Gastroesophageal sphincter (tissue), 4 donors: ENCODE measurements at regions not wholly inside any gene's neighbourhood (a gene's known extent, or its start where the extent isn't known, plus 50 kb on each side); places are given as distances from the start of the nearest gene placed in this dataset.

Source experiments
- ATAC-seq: fragments of 150-250 bp; one replicate; pipeline ENCODE4 v1.9.1; 2016; ENCODE audit warnings: mild to moderate bottlenecking, moderate library complexity
- H3K27ac ChIP-seq, 4 donors: fragments of 200-600 bp; sonication (generic) in 3 of 4; 1 replicate in 3 of 4; 2 replicates in 1 of 4; pipeline ENCODE4 v1.5.1; 2016 to 2019
- H3K27me3 ChIP-seq: fragments of 200-600 bp; sonication (generic); one replicate; pipeline ENCODE4 v1.5.1; 2019
- H3K36me3 ChIP-seq, 2 donors: fragments of 200-600 bp; sonication (generic); one replicate each; pipeline ENCODE4 v1.5.1; 2019; ENCODE audit warnings: control low read depth in 1 of 2
- H3K4me1 ChIP-seq, 3 donors: fragments of 200-600 bp; sonication (generic); 1 replicate in 2 of 3; 2 replicates in 1 of 3; pipeline ENCODE4 v1.5.1; 2016 to 2019; ENCODE audit warnings: control low read depth in 2 of 3
- H3K4me3 ChIP-seq, 2 donors: fragments of 200-600 bp; sonication (generic); one replicate each; pipeline ENCODE4 v1.5.1; 2019; ENCODE audit warnings: mild to moderate bottlenecking in 1 of 2, moderate library complexity in 1 of 2
- H3K9me3 ChIP-seq, 3 donors: fragments of 200-600 bp; sonication (generic); one replicate each; pipeline ENCODE4 v1.5.1; 2017 to 2019; ENCODE audit warnings: control low read depth in 2 of 3
- CTCF ChIP-seq, 4 experiments: fragments of 200-600 bp in 2 of 4; fragments of 450-650 bp in 2 of 4; sonication (generic) in 1 of 4; IDR thresholded peaks; one replicate each; pipeline ENCODE4 v1.5.1; 2017 to 2019; ENCODE audit warnings: antibody characterized with exemption in 4 of 4, mild to moderate bottlenecking in 2 of 4, moderate library complexity in 2 of 4
- EP300 ChIP-seq: sonication (generic); formaldehyde crosslinking; IDR thresholded peaks from one replicate; pipeline ENCODE4 v1.6.1; 2017; ENCODE audit warnings: antibody characterized with exemption, mild to moderate bottlenecking
- POLR2A ChIP-seq, 2 donors: fragments of 450-650 bp; IDR thresholded peaks; one replicate each; pipeline ENCODE4 v1.6.1; 2017; ENCODE audit warnings: antibody characterized with exemption in 2 of 2, mild to moderate bottlenecking in 2 of 2, moderate library complexity in 1 of 2
- POLR2AphosphoS5 ChIP-seq: sonication (generic); formaldehyde crosslinking; IDR thresholded peaks from one replicate; pipeline ENCODE4 v1.6.1; 2017; ENCODE audit warnings: antibody characterized with exemption
- WGBS, 2 donors: methylation state at CpG; one replicate each; pipeline ENCODE4 v1.1.5; 2018; ENCODE audit warnings: low coverage in 1 of 2; 5-methylcytosine and 5-hydroxymethylcytosine counted together
- small RNA-seq, 4 donors: library from RNA; depleted of rRNA; stranded (forward); fragments of <200 nt; gene quantifications; one replicate each; pipeline ENCODE3, GENCODE V24; 2016

- H3K4me3 ChIP-seq: no peak overlapping the region
- 81 to 89% methylated on average over 1 to 2 of the region's 2 CpGs for WGBS, 2 donors
- TF ChIP-seq CTCF (IDR thresholded peaks at IDR 0.05) (no peak), POLR2A (IDR thresholded peaks at IDR 0.05) (no peak)
- no peaks in the 10 kb centered on the region for H3K36me3 ChIP-seq
- no peak for ATAC-seq
- H3K27ac ChIP-seq: no peak overlapping the region
- no peaks in the 10 kb centered on the region for H3K4me1 ChIP-seq
- H3K9me3 ChIP-seq: no peaks in the 10 kb centered on the region
- H3K27me3 ChIP-seq: no peaks in the 10 kb centered on the region
Measured at GRCh38 chr12:96140174-96140573, 54.0 kb upstream of the ELK3 start.

GRCh38 chr12:96141216-96141912 is 52.8 kb upstream of the ELK3 start:
- H3K9me3 ChIP-seq: no peaks in the 10 kb centered on the region
- no peak for ATAC-seq
- TF ChIP-seq POLR2A (IDR thresholded peaks at IDR 0.05) (no peak), POLR2AphosphoS5 (no peak), CTCF (IDR thresholded peaks at IDR 0.05) (no peak), EP300 (no peak)
- H3K36me3 ChIP-seq: no peaks in the 10 kb centered on the region
- no peaks in the 10 kb centered on the region for H3K4me1 ChIP-seq
- H3K27me3 ChIP-seq: no peaks in the 10 kb centered on the region
- 46 to 51% methylated on average over 2 to 3 of the region's 5 CpGs for WGBS, 2 donors
- no peak overlapping the region for H3K4me3 ChIP-seq
- H3K27ac ChIP-seq: no peak overlapping the region

- ATAC-seq: no peak
- 48 to 50% methylated on average over 4 to 6 of the region's 6 CpGs for WGBS, 2 donors
Measured at GRCh38 chr12:96143392-96143791, 50.8 kb upstream of the ELK3 start.

GRCh38 chr12:96143827-96144565 is 50.2 kb upstream of the ELK3 start:
- ATAC-seq: no peak
- H3K9me3 ChIP-seq: no peaks in the 10 kb centered on the region
- 34 to 53% methylated on average over 3 to 6 of the region's 6 CpGs for WGBS, 2 donors

More at GRCh38 chr12:96143392-96143791, 50.8 kb upstream of the ELK3 start:
- Histone ChIP-seq H3K4me1 (no peaks in the 10 kb centered on the region), H3K27ac (no peak overlapping the region), H3K9me3 (no peaks in the 10 kb centered on the region), H3K36me3 (no peaks in the 10 kb centered on the region), H3K4me3 (no peak overlapping the region), H3K27me3 (no peaks in the 10 kb centered on the region)
- no peak for TF ChIP-seq CTCF (IDR thresholded peaks at IDR 0.05)
- TF ChIP-seq POLR2AphosphoS5: no peak
- no peak for TF ChIP-seq POLR2A (IDR thresholded peaks at IDR 0.05)
- TF ChIP-seq EP300: no peak

More at GRCh38 chr12:96143827-96144565, 50.2 kb upstream of the ELK3 start:
- Histone ChIP-seq H3K27me3 (no peaks in the 10 kb centered on the region), H3K27ac (no peak overlapping the region), H3K4me1 (no peaks in the 10 kb centered on the region), H3K4me3 (no peak overlapping the region), H3K36me3 (no peaks in the 10 kb centered on the region)
- no peak for TF ChIP-seq POLR2AphosphoS5
- no peak for TF ChIP-seq CTCF (IDR thresholded peaks at IDR 0.05)
- TF ChIP-seq POLR2A (IDR thresholded peaks at IDR 0.05): no peak
- TF ChIP-seq EP300: no peak

Small RNA genes lying in the stretch of these regions (small RNA-seq; reads per million reads assigned to genes)
- 0 reads per million in 4 donors for gene RN7SL88P
